Thyroid gland (tissue), 4 donors: ENCODE measurements at regions not wholly inside any gene's neighbourhood (a gene's known extent, or its start where the extent isn't known, plus 50 kb on each side); places are given as distances from the start of the nearest gene placed in this dataset.

ENCODE experiments used
- DNase-seq, 2 donors: peaks; one replicate each; pipeline ENCODE4 v3.0.0-alpha.2; 2019
- H3K27ac ChIP-seq, 3 donors: fragments of 200-600 bp; sonication (generic); 1 replicate in 2 of 3; 2 replicates in 1 of 3; pipeline ENCODE4 v1.5.1; 2016 to 2019; ENCODE audit warnings: mild to moderate bottlenecking in 1 of 3, moderate library complexity in 1 of 3
- H3K27me3 ChIP-seq: fragments of 200-600 bp; sonication (generic); one replicate; pipeline ENCODE4 v1.5.1; 2019
- H3K36me3 ChIP-seq, 2 donors: fragments of 200-600 bp; sonication (generic); one replicate each; pipeline ENCODE4 v1.5.1; 2016 to 2019
- H3K4me1 ChIP-seq, 2 donors: fragments of 200-600 bp; sonication (generic); one replicate each; pipeline ENCODE4 v1.5.1; 2017 to 2019
- H3K4me3 ChIP-seq, 3 donors: fragments of 200-600 bp; sonication (generic); replicated peaks in 1 of 3; 1 replicate in 2 of 3; 2 replicates in 1 of 3; pipeline ENCODE4 v1.5.1; 2016; ENCODE audit warnings: mild to moderate bottlenecking in 1 of 3
- H3K9me3 ChIP-seq: fragments of 200-600 bp; sonication (generic); one replicate; pipeline ENCODE4 v1.5.1; 2017
- POLR2A ChIP-seq, 2 donors: fragments of 450-650 bp; IDR thresholded peaks; one replicate each; pipeline ENCODE4 v1.6.1; 2017; ENCODE audit warnings: antibody characterized with exemption in 2 of 2, mild to moderate bottlenecking in 2 of 2, moderate library complexity in 1 of 2
- WGBS, 2 donors: methylation state at CpG; one replicate each; pipeline ENCODE4 v1.1.5; 2017; 5-methylcytosine and 5-hydroxymethylcytosine counted together
- intact Hi-C: fragments of 100-400 bp; cut with DNase I; formaldehyde crosslinking; loops from one replicate; pipeline ENCODE4 v1.15.1; 2023
- TF ChIP-seq, protein P1 (sequence below), 6 experiments: fragments of 200-600 bp in 3 of 6; fragments of 450-650 bp in 3 of 6; sonication (generic) in 3 of 6; IDR thresholded peaks; one replicate each; pipeline ENCODE4 v1.5.1; 2016 to 2019; ENCODE audit warnings: antibody characterized with exemption in 6 of 6, mild to moderate bottlenecking in 2 of 6, inconsistent platforms in 1 of 6, moderate library complexity in 1 of 6

DNA sequence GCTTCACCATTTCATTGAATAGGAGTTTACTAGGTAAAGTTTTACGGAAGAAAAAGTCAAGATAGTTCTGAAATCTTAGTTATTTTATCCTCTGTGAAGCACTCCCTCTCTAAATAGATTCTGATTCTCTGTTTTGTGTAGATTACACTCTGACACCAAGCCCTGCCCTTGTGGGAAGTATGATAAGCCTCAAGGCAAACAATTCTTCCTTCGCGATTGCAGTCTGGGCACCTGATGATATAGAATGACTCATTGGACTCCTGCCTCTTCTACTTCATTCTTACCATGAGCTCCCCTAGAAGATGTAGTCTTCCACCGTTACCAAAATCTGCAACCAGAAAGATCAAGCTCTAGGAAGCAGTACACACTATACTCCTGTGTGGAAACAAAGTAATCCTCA is 626.9 kb upstream of the PTGER4 start:
- Histone ChIP-seq H3K4me3 (no peak overlapping the region), H3K27ac (no peak overlapping the region), H3K27me3 (no peaks in the 10 kb centered on the region), H3K9me3 (no peaks in the 10 kb centered on the region), H3K36me3 (no peaks in the 10 kb centered on the region), H3K4me1 (no peaks in the 10 kb centered on the region)
- intact Hi-C loops: no loop called here
- DNase-seq: no peak
- WGBS, 2 donors: 86 to 89% methylated on average over 4 of the region's 4 CpGs
- TF ChIP-seq, protein P1, sequence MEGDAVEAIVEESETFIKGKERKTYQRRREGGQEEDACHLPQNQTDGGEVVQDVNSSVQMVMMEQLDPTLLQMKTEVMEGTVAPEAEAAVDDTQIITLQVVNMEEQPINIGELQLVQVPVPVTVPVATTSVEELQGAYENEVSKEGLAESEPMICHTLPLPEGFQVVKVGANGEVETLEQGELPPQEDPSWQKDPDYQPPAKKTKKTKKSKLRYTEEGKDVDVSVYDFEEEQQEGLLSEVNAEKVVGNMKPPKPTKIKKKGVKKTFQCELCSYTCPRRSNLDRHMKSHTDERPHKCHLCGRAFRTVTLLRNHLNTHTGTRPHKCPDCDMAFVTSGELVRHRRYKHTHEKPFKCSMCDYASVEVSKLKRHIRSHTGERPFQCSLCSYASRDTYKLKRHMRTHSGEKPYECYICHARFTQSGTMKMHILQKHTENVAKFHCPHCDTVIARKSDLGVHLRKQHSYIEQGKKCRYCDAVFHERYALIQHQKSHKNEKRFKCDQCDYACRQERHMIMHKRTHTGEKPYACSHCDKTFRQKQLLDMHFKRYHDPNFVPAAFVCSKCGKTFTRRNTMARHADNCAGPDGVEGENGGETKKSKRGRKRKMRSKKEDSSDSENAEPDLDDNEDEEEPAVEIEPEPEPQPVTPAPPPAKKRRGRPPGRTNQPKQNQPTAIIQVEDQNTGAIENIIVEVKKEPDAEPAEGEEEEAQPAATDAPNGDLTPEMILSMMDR (IDR thresholded peaks at IDR 0.05): no peak
- TF ChIP-seq POLR2A (IDR thresholded peaks at IDR 0.05): no peak

DNA sequence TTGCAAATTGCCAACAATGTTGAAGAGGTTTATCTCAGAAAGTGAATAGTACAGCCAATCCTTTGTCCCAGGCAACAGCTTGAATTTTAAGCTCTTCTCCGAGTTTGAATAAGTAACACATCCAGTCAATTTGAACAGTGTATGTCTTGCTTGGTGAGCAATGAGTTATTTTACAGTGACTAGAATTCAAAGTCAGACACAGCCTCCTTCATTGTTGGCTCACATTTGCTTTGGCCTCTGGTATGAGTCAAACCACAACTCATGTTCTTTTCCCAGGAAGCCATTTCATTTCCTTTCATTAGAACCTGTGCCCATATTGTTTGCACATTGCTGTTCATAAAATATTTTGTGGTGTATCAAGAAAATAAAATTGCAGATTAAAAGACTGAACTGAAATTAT is 622.0 kb upstream of the DAB2 start:
- TF ChIP-seq, protein P1 (IDR thresholded peaks at IDR 0.05): no peak
- no peak for TF ChIP-seq POLR2A (IDR thresholded peaks at IDR 0.05)
- H3K27ac ChIP-seq: no peak overlapping the region
- H3K4me3 ChIP-seq: no peak overlapping the region
- H3K36me3 ChIP-seq: no peaks in the 10 kb centered on the region
- no peaks in the 10 kb centered on the region for H3K9me3 ChIP-seq
- H3K4me1 ChIP-seq: no peaks in the 10 kb centered on the region
- no peaks in the 10 kb centered on the region for H3K27me3 ChIP-seq
- intact Hi-C loops: no loop called here
- DNase-seq: no peak
- 71 to 75% methylated on average over 1 of the region's 1 CpG for WGBS, 2 donors

- DNase-seq: no peak
- no peak overlapping the region for H3K27ac ChIP-seq
- no peaks in the 10 kb centered on the region for H3K36me3 ChIP-seq
- H3K4me1 ChIP-seq: no peaks in the 10 kb centered on the region
- intact Hi-C loops: no loop called here
- 89 to 90% methylated on average over 3 of the region's 3 CpGs for WGBS, 2 donors
- TF ChIP-seq, protein P1 (IDR thresholded peaks at IDR 0.05): no peak
- TF ChIP-seq POLR2A (IDR thresholded peaks at IDR 0.05): no peak
- no peak overlapping the region for H3K4me3 ChIP-seq
- H3K27me3 ChIP-seq: no peaks in the 10 kb centered on the region
- H3K9me3 ChIP-seq: no peaks in the 10 kb centered on the region
Observed at GRCh38 chr5:40045429-40045828, 620.6 kb upstream of the DAB2 start.

DNA sequence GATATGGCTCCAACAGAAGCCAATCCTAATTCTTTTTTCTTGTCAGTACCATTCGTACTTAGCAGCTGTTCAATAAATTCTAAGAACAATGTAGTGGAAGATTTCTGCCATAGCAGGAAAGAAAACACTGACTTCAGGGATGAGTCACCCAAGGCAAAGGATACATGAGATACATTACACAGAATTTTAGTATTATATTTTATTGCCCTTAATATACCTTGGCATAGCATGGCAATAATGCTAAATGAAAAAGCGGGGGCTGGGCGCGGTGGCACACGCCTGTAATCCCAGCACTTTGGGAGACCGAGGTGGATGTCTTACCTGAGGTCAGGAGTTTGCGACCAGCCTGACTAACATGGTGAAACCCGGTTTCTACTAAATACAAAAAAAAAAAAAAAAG is 619.1 kb upstream of the DAB2 start:
- TF ChIP-seq, protein P1 (IDR thresholded peaks at IDR 0.05): no peak
- TF ChIP-seq POLR2A (IDR thresholded peaks at IDR 0.05): no peak
- intact Hi-C loops: no loop called here

GRCh38 chr5:40041452-40041851 is 616.7 kb upstream of the DAB2 start:
- TF ChIP-seq, protein P1 (IDR thresholded peaks at IDR 0.05): no peak
- TF ChIP-seq POLR2A (IDR thresholded peaks at IDR 0.05): no peak
- H3K9me3 ChIP-seq: no peaks in the 10 kb centered on the region
- no peaks in the 10 kb centered on the region for H3K36me3 ChIP-seq
- no peak for DNase-seq
- intact Hi-C loops: no loop called here
- 89 to 97% methylated on average over 1 of the region's 1 CpG for WGBS, 2 donors
- no peaks in the 10 kb centered on the region for H3K27me3 ChIP-seq
- no peak overlapping the region for H3K27ac ChIP-seq
- H3K4me3 ChIP-seq: no peak overlapping the region
- H3K4me1 ChIP-seq: no peaks in the 10 kb centered on the region

More for the DNA sequence above, 619.1 kb upstream of the DAB2 start:
- Histone ChIP-seq H3K4me1 (no peaks in the 10 kb centered on the region), H3K27me3 (no peaks in the 10 kb centered on the region), H3K4me3 (no peak overlapping the region), H3K27ac (no peak overlapping the region), H3K9me3 (no peaks in the 10 kb centered on the region), H3K36me3 (no peaks in the 10 kb centered on the region)
- WGBS, 2 donors: 95 to 97% methylated on average over 8 of the region's 8 CpGs
- DNase-seq: no peak
